ENCODE measurements at regions not wholly inside any gene's neighbourhood (a gene's known extent, or its start where the extent isn't known, plus 50 kb on each side); places are given as distances from the start of the nearest gene placed in this dataset.
"Not testable (repeated sequence)": the region's sequence is repeated elsewhere in the genome, so short reads cannot be mapped to it uniquely, and the experiment has no call there.

- no peaks in the 10 kb centered on the region for H3K4me1 ChIP-seq
- in situ Hi-C loops (cut with MboI; ENCODE audit: low sequenced_read_pairs) = no loop called here
- no peak for DNase-seq (ENCODE audit: low spot score in 2 of 2)
- no peak overlapping the region for H3K4me3 ChIP-seq
- H3K9me3 ChIP-seq = no peaks in the 10 kb centered on the region
- H3K27me3 ChIP-seq (ENCODE audit: low read depth) = no peaks in the 10 kb centered on the region
- no peaks in the 10 kb centered on the region for H3K36me3 ChIP-seq (replicated peaks)
These were observed 1369.9 kb downstream of the KCNT2 start for GRCh38 chr1:195238313-195238712.

DNA sequence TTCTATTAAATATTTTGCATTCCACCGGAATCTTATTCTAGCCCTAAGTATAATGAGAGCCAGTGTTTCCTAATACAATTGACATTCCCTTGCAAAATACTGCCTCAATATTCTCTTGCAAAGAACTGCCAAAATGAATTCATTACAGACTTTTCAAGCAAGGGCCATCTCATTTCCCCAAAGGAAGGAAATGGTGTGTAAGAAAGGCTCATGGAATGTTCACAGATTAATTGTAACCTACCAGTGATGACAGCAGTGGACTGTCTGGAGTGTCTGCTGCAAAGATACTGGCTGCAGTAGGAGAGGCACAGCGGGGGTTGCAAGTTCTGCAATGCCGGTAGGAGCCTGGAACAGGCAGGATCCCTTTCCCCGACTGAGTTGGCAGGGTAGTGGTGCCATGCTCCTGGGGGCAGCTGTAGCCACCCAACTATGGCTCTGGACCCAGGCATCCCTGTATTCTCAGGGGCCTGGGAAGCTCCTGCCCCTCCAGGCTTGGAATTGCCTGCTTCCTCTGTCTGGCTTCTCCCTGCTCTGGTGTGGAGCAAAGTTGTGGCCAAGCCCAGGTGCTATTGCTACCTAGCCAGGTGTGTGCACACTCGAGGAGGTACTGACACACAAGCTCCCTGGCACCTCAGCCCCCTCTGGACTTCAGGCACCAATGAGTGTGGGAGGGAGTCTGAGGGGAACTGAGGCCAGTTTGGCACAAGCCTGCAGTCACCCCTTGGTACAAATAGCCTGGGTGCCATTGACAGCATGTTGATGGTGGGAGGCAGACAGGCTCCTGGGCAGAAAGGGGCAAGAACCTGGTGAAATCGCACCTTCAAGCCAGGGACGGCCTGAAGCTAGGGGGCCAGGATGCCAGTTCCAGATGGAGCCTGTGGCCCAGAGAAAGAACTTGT lies 1371.0 kb downstream of the KCNT2 start:
- in situ Hi-C loops (cut with MboI; ENCODE audit: low sequenced_read_pairs) = no loop called here
- H3K4me3 ChIP-seq = no peak overlapping the region
- H3K27me3 ChIP-seq (ENCODE audit: low read depth) = no peaks in the 10 kb centered on the region

DNA sequence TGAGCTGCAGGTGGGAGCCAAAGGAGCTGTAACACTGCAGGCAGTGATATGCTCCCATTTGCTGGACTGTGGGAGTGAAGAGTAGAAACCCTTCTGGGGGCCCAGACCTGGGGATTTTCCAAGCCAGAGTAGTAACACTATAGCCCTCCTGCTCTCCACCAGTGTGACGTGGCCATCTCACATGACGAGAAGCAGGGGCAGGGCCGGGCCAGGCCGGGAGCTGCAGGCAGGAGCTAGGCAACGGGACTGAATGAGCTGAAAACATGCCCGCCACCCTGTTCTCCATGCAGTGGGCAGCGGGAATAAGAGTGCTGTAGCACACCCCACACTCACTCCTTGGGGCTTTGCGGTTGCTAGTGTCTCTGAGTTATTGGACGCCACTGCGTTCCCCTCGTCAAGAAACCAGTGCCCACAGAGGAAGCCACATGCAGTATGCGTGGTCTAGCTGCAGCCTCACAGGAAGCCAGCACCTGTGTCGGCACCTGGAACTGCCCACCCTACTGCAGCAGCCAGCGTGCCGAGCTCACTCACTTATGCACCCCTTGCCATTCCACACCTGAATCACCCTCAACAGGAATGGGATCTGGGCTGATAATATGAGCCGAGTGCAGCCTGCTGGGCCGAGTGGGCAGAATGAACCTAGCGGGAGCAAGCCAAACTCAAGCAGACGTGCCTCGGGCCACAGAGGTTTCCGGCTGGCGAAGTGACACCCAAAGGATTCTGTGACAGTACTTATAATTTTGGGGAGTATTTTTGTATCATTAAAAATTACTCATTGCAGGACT lies 1389.6 kb downstream of the KCNT2 start:
- in situ Hi-C loops (cut with MboI; ENCODE audit: low sequenced_read_pairs) = no loop called here
- Histone ChIP-seq H3K4me3 (no peak overlapping the region), H3K9me3 (no peaks in the 10 kb centered on the region), H3K36me3 (replicated peaks) (no peaks in the 10 kb centered on the region), H3K27me3 (ENCODE audit: low read depth) (no peaks in the 10 kb centered on the region), H3K4me1 (no peaks in the 10 kb centered on the region)
- DNase-seq (ENCODE audit: low spot score in 2 of 2) = no peak

More for the DNA sequence above, 1371.0 kb downstream of the KCNT2 start:
- Histone ChIP-seq H3K9me3 (no peaks in the 10 kb centered on the region), H3K4me1 (no peaks in the 10 kb centered on the region), H3K36me3 (replicated peaks) (no peaks in the 10 kb centered on the region)
- DNase-seq (ENCODE audit: low spot score in 2 of 2) = no peak

- Histone ChIP-seq H3K4me1 (no peaks in the 10 kb centered on the region), H3K27me3 (ENCODE audit: low read depth) (no peaks in the 10 kb centered on the region), H3K36me3 (replicated peaks) (no peaks in the 10 kb centered on the region), H3K9me3 (no peaks in the 10 kb centered on the region), H3K4me3 (no peak overlapping the region)
- in situ Hi-C loops (cut with MboI; ENCODE audit: low sequenced_read_pairs) = no loop called here
- DNase-seq (ENCODE audit: low spot score in 2 of 2) = no peak
These were observed 1406.0 kb downstream of the KCNT2 start for GRCh38 chr1:195202241-195202640.

GRCh38 chr1:195200772-195201171 lies 1407.5 kb downstream of the KCNT2 start:
- in situ Hi-C loops (cut with MboI; ENCODE audit: low sequenced_read_pairs) = no loop called here

GRCh38 chr1:195197116-195197515 lies 1411.1 kb downstream of the KCNT2 start:
- no peaks in the 10 kb centered on the region for H3K27me3 ChIP-seq (ENCODE audit: low read depth)
- H3K4me3 ChIP-seq = no peak overlapping the region
- DNase-seq (ENCODE audit: low spot score in 2 of 2) = no peak
- no peaks in the 10 kb centered on the region for H3K36me3 ChIP-seq (replicated peaks)
- H3K4me1 ChIP-seq = no peaks in the 10 kb centered on the region
- in situ Hi-C loops (cut with MboI; ENCODE audit: low sequenced_read_pairs) = no loop called here
- no peaks in the 10 kb centered on the region for H3K9me3 ChIP-seq

More at GRCh38 chr1:195200772-195201171, 1407.5 kb downstream of the KCNT2 start:
- Histone ChIP-seq H3K27me3 (ENCODE audit: low read depth) (no peaks in the 10 kb centered on the region), H3K36me3 (replicated peaks) (no peaks in the 10 kb centered on the region), H3K9me3 (no peaks in the 10 kb centered on the region), H3K4me1 (no peaks in the 10 kb centered on the region), H3K4me3 (no peak overlapping the region)
- no peak for DNase-seq (ENCODE audit: low spot score in 2 of 2)

- Histone ChIP-seq H3K4me3 (no peak overlapping the region), H3K36me3 (replicated peaks) (no peaks in the 10 kb centered on the region), H3K9me3 (no peaks in the 10 kb centered on the region), H3K4me1 (no peaks in the 10 kb centered on the region), H3K27me3 (ENCODE audit: low read depth) (no peaks in the 10 kb centered on the region)
- DNase-seq (ENCODE audit: low spot score in 2 of 2) = no peak
- in situ Hi-C loops (cut with MboI; ENCODE audit: low sequenced_read_pairs) = no loop called here
These were observed 1412.7 kb downstream of the KCNT2 start for GRCh38 chr1:195195423-195196057.

- no peaks in the 10 kb centered on the region for H3K27me3 ChIP-seq (ENCODE audit: low read depth)
- no peaks in the 10 kb centered on the region for H3K4me1 ChIP-seq
- no peak overlapping the region for H3K4me3 ChIP-seq
- DNase-seq (ENCODE audit: low spot score in 2 of 2) = no peak
- H3K9me3 ChIP-seq = no peaks in the 10 kb centered on the region
- in situ Hi-C loops (cut with MboI; ENCODE audit: low sequenced_read_pairs) = no loop called here
- H3K36me3 ChIP-seq (replicated peaks) = no peaks in the 10 kb centered on the region
These were observed 1415.1 kb downstream of the KCNT2 start for GRCh38 chr1:195193134-195193533.

DNA sequence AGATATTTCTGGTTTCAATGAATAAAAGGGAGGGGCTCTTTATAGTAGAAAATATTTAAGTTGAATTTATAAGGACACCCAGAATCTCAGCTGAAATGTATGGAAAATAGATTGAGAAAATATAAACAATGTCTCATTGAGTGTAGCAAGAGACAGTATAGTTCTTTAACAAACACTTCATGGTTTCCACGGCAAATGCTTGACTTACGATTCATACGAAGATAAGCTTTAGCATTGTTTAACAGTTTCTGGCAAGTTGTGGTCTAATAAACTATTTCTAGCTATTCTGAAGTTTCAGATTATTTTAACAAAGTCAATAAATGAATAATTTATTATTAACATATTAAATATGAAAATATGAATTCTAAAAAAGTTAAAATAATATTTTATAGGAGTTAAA lies 1419.4 kb downstream of the KCNT2 start:
- Histone ChIP-seq H3K9me3 (no peaks in the 10 kb centered on the region), H3K4me3 (no peak overlapping the region), H3K36me3 (replicated peaks) (no peaks in the 10 kb centered on the region), H3K27me3 (ENCODE audit: low read depth) (no peaks in the 10 kb centered on the region), H3K4me1 (no peaks in the 10 kb centered on the region)
- in situ Hi-C loops (cut with MboI; ENCODE audit: low sequenced_read_pairs) = no loop called here
- DNase-seq (ENCODE audit: low spot score in 2 of 2) = no peak

DNA sequence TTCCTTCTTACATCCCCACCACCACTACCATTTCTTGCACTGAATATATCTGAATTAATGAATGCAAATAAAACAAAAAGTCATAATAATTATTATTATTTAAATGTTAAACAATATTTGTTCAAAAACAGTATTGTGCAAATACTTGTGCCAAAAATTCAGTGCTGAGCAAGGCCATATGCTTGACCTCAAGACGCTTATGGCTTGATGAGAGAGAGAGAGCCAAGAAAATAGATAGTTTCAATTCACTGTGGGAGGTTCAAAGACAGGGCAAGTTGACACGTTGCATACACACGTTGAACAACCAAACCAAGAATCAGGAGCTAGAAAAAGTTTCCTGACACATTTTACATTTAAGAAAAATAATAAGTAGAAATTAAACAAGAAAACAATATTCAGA lies 1421.7 kb downstream of the KCNT2 start:
- no peak for DNase-seq (ENCODE audit: low spot score in 2 of 2)
- H3K4me1 ChIP-seq = no peaks in the 10 kb centered on the region
- in situ Hi-C loops (cut with MboI; ENCODE audit: low sequenced_read_pairs) = no loop called here
- no peak overlapping the region for H3K4me3 ChIP-seq
- no peaks in the 10 kb centered on the region for H3K27me3 ChIP-seq (ENCODE audit: low read depth)
- no peaks in the 10 kb centered on the region for H3K36me3 ChIP-seq (replicated peaks)
- H3K9me3 ChIP-seq = no peaks in the 10 kb centered on the region

GRCh38 chr1:195185736-195186135 lies 1422.5 kb downstream of the KCNT2 start:
- no peak for DNase-seq (ENCODE audit: low spot score in 2 of 2)

GRCh38 chr1:195185321-195185720 lies 1422.9 kb downstream of the KCNT2 start:
- Histone ChIP-seq H3K4me3 (no peak overlapping the region), H3K27me3 (ENCODE audit: low read depth) (no peaks in the 10 kb centered on the region), H3K9me3 (no peaks in the 10 kb centered on the region), H3K36me3 (replicated peaks) (no peaks in the 10 kb centered on the region), H3K4me1 (no peaks in the 10 kb centered on the region)
- in situ Hi-C loops (cut with MboI; ENCODE audit: low sequenced_read_pairs) = no loop called here
- no peak for DNase-seq (ENCODE audit: low spot score in 2 of 2)

More at GRCh38 chr1:195185736-195186135, 1422.5 kb downstream of the KCNT2 start:
- in situ Hi-C loops (cut with MboI; ENCODE audit: low sequenced_read_pairs) = no loop called here
- H3K36me3 ChIP-seq (replicated peaks) = no peaks in the 10 kb centered on the region
- no peak overlapping the region for H3K4me3 ChIP-seq
- H3K4me1 ChIP-seq = no peaks in the 10 kb centered on the region
- no peaks in the 10 kb centered on the region for H3K27me3 ChIP-seq (ENCODE audit: low read depth)
- no peaks in the 10 kb centered on the region for H3K9me3 ChIP-seq

GRCh38 chr1:195173753-195174152 lies 1434.5 kb downstream of the KCNT2 start:
- in situ Hi-C loops (cut with MboI; ENCODE audit: low sequenced_read_pairs) = no loop called here
- no peaks in the 10 kb centered on the region for H3K4me1 ChIP-seq
- no peak overlapping the region for H3K4me3 ChIP-seq

GRCh38 chr1:195159795-195160194 lies 1448.4 kb downstream of the KCNT2 start:
- H3K36me3 ChIP-seq (replicated peaks); in situ Hi-C loops (cut with MboI; ENCODE audit: low sequenced_read_pairs); H3K27me3 ChIP-seq (ENCODE audit: low read depth); H3K4me1 ChIP-seq; H3K4me3 ChIP-seq; H3K9me3 ChIP-seq; DNase-seq (ENCODE audit: low spot score in 2 of 2): not testable (repeated sequence)

More at GRCh38 chr1:195173753-195174152, 1434.5 kb downstream of the KCNT2 start:
- Histone ChIP-seq H3K9me3 (no peaks in the 10 kb centered on the region), H3K27me3 (ENCODE audit: low read depth) (no peaks in the 10 kb centered on the region), H3K36me3 (replicated peaks) (no peaks in the 10 kb centered on the region)
- DNase-seq (ENCODE audit: low spot score in 2 of 2) = no peak
